AG10803 (cell line): ENCODE measurements at regions not wholly inside any gene's neighbourhood (a gene's known extent, or its start where the extent isn't known, plus 50 kb on each side); places are given as distances from the start of the nearest gene placed in this dataset.
A peak's percentile ranks its signal among the peaks of the same experiment; 100 is the strongest.
"Not testable (repeated sequence)": the region's sequence is repeated elsewhere in the genome, so short reads cannot be mapped to it uniquely, and the experiment has no call there.

ENCODE experiments used
- DNase-seq: peaks from one replicate; pipeline ENCODE4 v3.0.0; 2010; ENCODE audit warnings: low read depth
- H3K4me3 ChIP-seq: 2 replicates; pipeline ENCODE4 v1.5.1; 2011; ENCODE audit warnings: mild to moderate bottlenecking, low read length, control low read depth
- TF ChIP-seq, protein P1 (sequence below): conservative IDR thresholded peaks from 2 replicates; pipeline ENCODE4 v1.5.1; 2011; ENCODE audit warnings: mild to moderate bottlenecking, low read length, control low read depth, inconsistent platforms

DNA sequence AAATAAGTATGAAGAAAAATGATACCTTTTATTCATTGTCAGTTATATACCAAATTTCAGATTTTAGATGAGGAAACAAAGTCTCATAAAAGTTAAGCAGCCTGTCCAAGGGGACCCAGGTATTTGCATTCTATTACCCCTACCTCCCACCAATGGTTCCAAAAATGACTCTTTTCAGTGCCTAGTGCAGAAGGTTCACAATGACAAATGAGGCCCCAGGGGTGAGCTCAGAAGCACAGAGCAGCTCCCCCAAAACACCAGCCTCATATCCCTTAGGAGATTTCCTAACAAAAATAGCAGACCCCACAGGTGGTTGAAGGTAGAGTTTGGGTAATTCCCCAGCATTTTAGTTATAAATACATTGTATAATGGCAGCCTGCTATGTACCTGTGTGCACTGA lies 168.6 kb downstream of the REEP3 start:
- TF ChIP-seq, protein P1, sequence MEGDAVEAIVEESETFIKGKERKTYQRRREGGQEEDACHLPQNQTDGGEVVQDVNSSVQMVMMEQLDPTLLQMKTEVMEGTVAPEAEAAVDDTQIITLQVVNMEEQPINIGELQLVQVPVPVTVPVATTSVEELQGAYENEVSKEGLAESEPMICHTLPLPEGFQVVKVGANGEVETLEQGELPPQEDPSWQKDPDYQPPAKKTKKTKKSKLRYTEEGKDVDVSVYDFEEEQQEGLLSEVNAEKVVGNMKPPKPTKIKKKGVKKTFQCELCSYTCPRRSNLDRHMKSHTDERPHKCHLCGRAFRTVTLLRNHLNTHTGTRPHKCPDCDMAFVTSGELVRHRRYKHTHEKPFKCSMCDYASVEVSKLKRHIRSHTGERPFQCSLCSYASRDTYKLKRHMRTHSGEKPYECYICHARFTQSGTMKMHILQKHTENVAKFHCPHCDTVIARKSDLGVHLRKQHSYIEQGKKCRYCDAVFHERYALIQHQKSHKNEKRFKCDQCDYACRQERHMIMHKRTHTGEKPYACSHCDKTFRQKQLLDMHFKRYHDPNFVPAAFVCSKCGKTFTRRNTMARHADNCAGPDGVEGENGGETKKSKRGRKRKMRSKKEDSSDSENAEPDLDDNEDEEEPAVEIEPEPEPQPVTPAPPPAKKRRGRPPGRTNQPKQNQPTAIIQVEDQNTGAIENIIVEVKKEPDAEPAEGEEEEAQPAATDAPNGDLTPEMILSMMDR, result no peak
- H3K4me3 ChIP-seq, result no peak overlapping the region
- no peak for DNase-seq

DNA sequence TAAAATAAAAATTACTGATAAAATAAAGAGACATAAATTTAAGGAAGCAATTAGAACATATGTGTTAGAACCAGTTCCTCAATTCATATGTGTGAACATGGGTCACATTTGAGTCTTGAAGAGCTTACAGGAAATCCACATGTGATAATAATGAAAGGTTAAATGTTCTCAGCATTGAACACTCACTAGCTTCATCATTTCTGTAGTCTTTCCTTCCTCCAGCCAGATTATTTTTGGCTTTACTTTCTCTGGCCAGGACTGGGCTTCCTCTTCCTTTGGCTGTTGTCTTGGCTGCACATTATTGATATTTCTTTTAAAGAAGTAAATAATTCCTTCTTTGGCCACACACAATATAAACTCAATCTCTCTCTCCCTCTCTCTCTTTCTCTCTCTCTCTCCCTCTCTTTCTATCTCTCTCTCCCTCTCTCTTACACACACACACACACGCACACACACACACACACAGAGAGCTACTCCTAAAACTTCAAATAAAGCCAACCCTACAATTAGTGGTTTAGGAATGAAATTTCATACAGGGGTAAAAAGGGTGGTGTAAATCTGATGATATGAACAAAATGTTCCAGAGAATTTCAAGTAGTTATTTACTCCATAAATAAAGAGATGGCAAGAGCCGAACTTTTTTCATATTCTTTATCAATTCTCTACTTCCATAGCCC lies 171.2 kb downstream of the REEP3 start:
- H3K4me3 ChIP-seq, result no peak overlapping the region
- DNase-seq, result no peak
- TF ChIP-seq, protein P1, result no peak

DNA sequence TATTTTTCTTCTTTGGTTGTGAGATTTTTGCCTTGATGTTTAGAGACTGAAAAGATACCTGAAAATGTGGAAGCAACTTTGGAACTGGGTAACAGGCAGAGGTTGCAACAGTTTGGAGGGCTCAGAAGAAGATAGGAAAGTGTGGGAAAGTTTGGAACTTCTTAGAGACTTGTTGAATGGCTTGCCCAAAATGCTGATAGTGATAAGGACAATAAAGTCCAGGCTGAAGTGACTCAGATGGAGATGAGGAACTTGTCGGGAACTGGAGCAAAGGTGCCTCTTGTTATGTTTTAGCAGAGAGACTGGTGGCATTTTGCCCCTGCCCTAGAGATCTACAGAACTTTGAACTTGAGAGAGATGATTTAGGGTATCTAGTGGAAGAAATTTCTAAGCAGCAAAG lies 171.8 kb downstream of the REEP3 start:
- not testable (repeated sequence) for DNase-seq, H3K4me3 ChIP-seq

DNA sequence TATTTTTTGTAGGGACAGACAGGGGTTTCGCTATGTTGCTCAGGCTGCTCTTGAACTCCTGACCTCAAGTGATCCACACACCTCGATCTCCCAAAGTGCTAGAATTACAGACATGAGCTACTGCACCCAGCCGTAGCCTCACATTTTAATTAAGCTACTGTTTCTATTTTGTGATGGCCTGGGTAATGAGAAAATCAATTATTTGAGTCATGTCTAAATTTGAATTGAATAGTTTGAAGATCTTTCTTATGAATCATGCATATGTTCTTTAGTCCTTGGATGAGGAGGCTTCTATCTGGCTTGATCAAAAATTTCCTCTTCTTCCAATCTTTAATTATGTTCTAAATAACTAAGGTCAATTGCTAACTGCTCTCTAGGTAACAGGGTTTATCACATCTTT lies 175.0 kb downstream of the REEP3 start:
- H3K4me3 ChIP-seq, result no peak overlapping the region
- TF ChIP-seq, protein P1, result no peak
- no peak for DNase-seq

DNA sequence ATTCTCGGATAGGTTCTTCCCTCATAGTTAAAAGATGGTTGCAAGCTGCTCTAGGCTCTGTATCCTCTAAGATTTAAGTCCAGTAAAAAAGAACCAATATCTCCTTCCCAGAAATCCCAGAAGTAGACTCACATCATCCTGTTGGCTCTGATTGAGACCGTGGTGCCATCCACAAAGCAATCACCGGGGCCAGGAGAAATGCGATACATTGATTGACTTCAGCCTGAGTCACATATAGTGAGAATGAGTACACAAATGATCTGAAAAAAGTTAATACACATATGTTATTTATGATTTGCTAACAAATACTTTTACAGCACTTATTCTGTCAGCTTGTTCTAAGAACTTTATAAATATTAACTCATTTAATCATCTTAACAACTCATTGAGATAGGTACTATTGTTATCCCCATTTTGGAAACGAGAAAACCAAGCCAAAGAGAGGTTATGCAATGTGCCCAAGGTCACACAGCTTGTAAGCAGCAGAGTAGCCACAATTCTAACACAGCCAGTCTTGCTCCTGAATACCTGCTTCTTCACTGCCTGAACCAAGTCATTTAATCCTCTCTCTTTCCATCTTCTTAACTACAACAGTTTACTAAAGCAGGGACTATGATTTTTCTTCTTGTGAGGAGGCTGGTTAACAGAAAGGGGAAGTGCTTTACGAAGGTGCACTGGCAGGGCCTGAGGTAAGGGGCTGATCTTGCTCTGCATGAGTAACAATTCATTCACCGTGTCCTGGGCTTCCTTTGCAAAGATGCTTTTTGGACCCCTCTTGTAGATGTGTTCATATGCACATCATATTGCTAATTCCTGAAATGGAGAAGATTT lies 177.0 kb downstream of the REEP3 start:
- TF ChIP-seq, protein P1, result no peak
- DNase-seq, result no peak
- H3K4me3 ChIP-seq, result no peak overlapping the region

DNA sequence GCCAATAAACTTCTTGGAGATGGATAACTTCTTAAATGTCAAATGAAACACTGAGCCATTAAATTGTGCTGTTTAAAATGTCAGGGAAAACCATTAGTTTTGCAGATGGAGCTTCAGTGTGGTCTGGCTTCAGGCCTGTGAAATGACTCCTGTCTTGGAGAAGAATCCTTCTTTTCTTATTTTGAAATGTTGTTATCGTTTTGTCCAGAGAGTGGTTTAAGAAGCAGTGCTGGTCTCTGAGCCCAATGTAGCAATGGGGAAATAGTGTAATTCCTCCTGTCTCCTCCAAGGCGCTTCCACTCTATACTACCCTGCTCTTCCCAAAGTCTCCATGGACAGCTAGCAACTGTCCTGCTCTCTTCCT lies 177.6 kb downstream of the REEP3 start:
- TF ChIP-seq, protein P1, result peak; percentile 24; the same call in 1 of the 2 replicates
- no peak overlapping the region for H3K4me3 ChIP-seq
- DNase-seq, result peak; percentile 73

DNA sequence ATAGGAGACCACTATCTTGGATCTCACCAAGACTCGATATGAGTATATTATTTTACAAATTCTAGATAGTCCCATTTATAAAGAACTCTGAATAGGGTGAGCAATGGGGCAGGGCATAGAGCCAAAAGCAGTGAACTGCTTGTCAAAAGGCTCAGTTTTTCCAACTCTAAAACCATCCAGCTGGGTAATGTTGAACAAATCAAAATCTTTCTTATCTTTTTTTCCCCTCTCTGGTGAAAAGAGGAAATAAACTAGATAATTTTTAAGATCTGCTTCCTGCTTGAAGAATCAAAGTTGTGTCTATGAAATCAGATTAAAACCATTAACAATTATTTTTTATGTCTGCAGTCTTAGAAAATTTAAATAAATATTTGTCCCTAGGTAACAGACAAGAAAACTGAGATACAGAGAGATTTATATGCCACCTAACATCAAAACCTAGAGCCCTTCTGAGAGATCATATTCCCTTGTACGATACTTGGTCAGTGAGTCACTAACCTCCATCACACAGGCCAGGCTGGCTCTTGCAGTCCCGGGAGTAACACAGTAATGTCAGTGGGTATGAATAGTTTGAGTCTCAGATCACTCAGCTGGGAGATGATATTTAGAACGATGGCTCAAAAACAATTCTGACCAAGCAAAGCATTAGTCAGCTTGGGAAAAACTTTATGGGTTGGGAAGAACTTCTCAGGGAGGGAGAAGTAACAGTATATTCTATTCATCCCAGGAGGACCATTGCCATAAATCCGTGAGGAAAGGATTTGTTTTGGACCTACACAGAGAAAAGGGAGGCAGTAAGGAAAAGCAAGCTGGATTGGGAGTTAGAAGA lies 178.8 kb downstream of the REEP3 start:
- peak; percentile 98 for DNase-seq
- TF ChIP-seq, protein P1, result no peak
- no peak overlapping the region for H3K4me3 ChIP-seq
